ENCODE measurements at regions not wholly inside any gene's neighbourhood (a gene's known extent, or its start where the extent isn't known, plus 50 kb on each side); places are given as distances from the start of the nearest gene placed in this dataset.
"Not testable (repeated sequence)": the region's sequence is repeated elsewhere in the genome, so short reads cannot be mapped to it uniquely, and the experiment has no call there.

DNA sequence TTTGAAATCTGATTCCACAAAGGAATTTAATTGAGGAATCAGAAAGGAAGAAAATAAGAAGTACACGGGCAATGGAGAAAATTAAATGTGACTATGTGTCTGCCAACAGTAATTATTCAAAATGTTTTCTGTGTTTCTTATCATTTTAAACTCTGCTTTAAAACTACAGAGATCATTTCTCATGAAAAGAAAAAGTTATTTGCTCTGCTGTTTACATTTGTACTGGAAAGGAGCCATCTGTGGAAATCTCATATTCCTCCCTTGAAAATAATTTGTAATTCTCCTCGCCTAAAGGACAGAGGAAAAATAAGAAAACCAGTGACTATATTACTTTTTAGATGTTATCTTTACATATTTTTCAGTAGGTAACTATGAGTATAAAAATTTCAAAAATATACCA, 181.9 kb upstream of the MEIS1 start:
- DNase-seq: no peak
- H3K36me3 ChIP-seq (ENCODE audit: control insufficient read depth, insufficient read depth, low read length): no peaks in the 10 kb centered on the region
- H3K4ac ChIP-seq (ENCODE audit: low read depth, low read length): no peak overlapping the region
- H3K79me1 ChIP-seq (ENCODE audit: low read length): no peaks in the 10 kb centered on the region
- no peak overlapping the region for H3K27ac ChIP-seq (ENCODE audit: low read depth, low read length)
- no peak overlapping the region for H4K5ac ChIP-seq (ENCODE audit: low read length)
- H3K56ac ChIP-seq (ENCODE audit: low read length): no peak overlapping the region
- no CpG with 5 or more reads among the region's 2 CpGs for WGBS (ENCODE audit: extremely low coverage, insufficient coverage, low lambda C conversion rate)
- H3K4me1 ChIP-seq (ENCODE audit: control insufficient read depth, low read depth, low read length): peaks cover 3% of the 10 kb centered on the region
- no peak overlapping the region for H2BK120ac ChIP-seq (ENCODE audit: low read depth, low read length)
- no peak overlapping the region for H2BK15ac ChIP-seq (replicated peaks; ENCODE audit: low read depth)
- H3K23ac ChIP-seq (ENCODE audit: low read length): no peak overlapping the region
- H3K9ac ChIP-seq (ENCODE audit: low read length): no peak overlapping the region
- no peaks in the 10 kb centered on the region for H3K79me2 ChIP-seq (ENCODE audit: control insufficient read depth, insufficient read depth, low read length)
- no peak overlapping the region for H3K4me3 ChIP-seq (ENCODE audit: low read length)
- H2BK5ac ChIP-seq (ENCODE audit: low read length): no peak overlapping the region
- H2AK5ac ChIP-seq (ENCODE audit: low read length): no peak overlapping the region
- H3K4me2 ChIP-seq (ENCODE audit: low read length): no peak overlapping the region
- H4K8ac ChIP-seq (ENCODE audit: low read depth, low read length): no peak overlapping the region
- no peak overlapping the region for H3K18ac ChIP-seq (ENCODE audit: low read length)
- H3K27me3 ChIP-seq (ENCODE audit: insufficient read depth, low read length, poor library complexity): no peaks in the 10 kb centered on the region

DNA sequence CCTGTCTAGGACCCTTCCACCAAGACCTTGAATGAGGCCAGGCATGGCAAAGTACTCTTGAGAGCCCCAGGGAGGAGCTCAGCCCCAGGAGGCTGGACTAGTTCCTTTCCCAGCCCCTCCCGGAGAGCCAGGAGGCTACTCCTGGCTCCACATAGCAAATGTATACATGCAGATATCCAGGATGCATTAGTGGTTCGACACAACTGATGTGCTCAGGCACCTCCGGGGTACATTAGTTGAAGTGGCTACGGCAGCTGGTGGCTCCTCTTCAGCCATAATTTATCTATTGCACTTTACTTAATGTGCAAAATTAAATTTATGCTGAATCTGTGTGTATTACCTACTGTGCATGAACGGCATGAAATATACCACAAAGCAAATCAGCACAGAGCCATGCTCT, 182.8 kb upstream of the MEIS1 start:
- no peak for DNase-seq

DNA sequence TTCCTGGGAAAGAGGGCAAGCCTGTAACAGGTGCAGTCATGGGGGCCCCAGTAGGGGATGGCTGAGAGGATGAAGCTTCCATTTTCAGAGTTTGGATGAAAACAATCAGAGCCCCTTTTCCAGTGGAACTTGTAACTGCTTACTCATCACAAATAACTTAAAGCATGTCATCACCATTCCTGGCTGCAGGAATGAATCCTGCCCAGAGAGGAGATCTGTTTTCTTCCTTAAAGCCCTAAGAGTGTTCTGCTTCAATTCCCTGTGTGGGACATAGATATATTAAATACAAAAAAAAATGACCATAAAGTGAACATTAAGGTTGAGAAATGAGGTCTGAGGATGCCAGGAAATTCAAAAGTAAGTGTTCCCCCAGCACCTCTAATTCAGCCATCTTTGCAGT, 183.4 kb upstream of the MEIS1 start:
- H4K5ac ChIP-seq (ENCODE audit: low read length): no peak overlapping the region
- H3K56ac ChIP-seq (ENCODE audit: low read length): no peak overlapping the region
- H3K79me1 ChIP-seq (ENCODE audit: low read length): no peaks in the 10 kb centered on the region
- no peak overlapping the region for H3K4me3 ChIP-seq (ENCODE audit: low read length)
- no peak overlapping the region for H2AK5ac ChIP-seq (ENCODE audit: low read length)
- H3K18ac ChIP-seq (ENCODE audit: low read length): no peak overlapping the region
- DNase-seq: no peak
- H3K27ac ChIP-seq (ENCODE audit: low read depth, low read length): no peak overlapping the region
- no peak overlapping the region for H2BK15ac ChIP-seq (replicated peaks; ENCODE audit: low read depth)
- H3K4me2 ChIP-seq (ENCODE audit: low read length): no peak overlapping the region
- H3K4me1 ChIP-seq (ENCODE audit: control insufficient read depth, low read depth, low read length): peaks cover 3% of the 10 kb centered on the region
- no peaks in the 10 kb centered on the region for H3K27me3 ChIP-seq (ENCODE audit: insufficient read depth, low read length, poor library complexity)
- H4K8ac ChIP-seq (ENCODE audit: low read depth, low read length): no peak overlapping the region
- H3K9ac ChIP-seq (ENCODE audit: low read length): no peak overlapping the region
- H3K4ac ChIP-seq (ENCODE audit: low read depth, low read length): no peak overlapping the region
- no peaks in the 10 kb centered on the region for H3K36me3 ChIP-seq (ENCODE audit: control insufficient read depth, insufficient read depth, low read length)
- H3K79me2 ChIP-seq (ENCODE audit: control insufficient read depth, insufficient read depth, low read length): no peaks in the 10 kb centered on the region
- no peak overlapping the region for H2BK5ac ChIP-seq (ENCODE audit: low read length)
- no peak overlapping the region for H2BK120ac ChIP-seq (ENCODE audit: low read depth, low read length)
- H3K23ac ChIP-seq (ENCODE audit: low read length): no peak overlapping the region

More for the DNA sequence above, 182.8 kb upstream of the MEIS1 start:
- no peak overlapping the region for H3K18ac ChIP-seq (ENCODE audit: low read length)
- H3K4ac ChIP-seq (ENCODE audit: low read depth, low read length): peak overlapping the region; percentile 31
- H2AK5ac ChIP-seq (ENCODE audit: low read length): no peak overlapping the region
- no peak overlapping the region for H4K8ac ChIP-seq (ENCODE audit: low read depth, low read length)
- H3K4me2 ChIP-seq (ENCODE audit: low read length): no peak overlapping the region
- H3K27me3 ChIP-seq (ENCODE audit: insufficient read depth, low read length, poor library complexity): no peaks in the 10 kb centered on the region
- H3K4me3 ChIP-seq (ENCODE audit: low read length): no peak overlapping the region
- WGBS (ENCODE audit: extremely low coverage, insufficient coverage, low lambda C conversion rate): no CpG with 5 or more reads among the region's 5 CpGs
- peaks cover 3% of the 10 kb centered on the region for H3K4me1 ChIP-seq (ENCODE audit: control insufficient read depth, low read depth, low read length)
- H4K5ac ChIP-seq (ENCODE audit: low read length): no peak overlapping the region
- no peak overlapping the region for H3K56ac ChIP-seq (ENCODE audit: low read length)
- H3K9ac ChIP-seq (ENCODE audit: low read length): no peak overlapping the region
- no peaks in the 10 kb centered on the region for H3K79me1 ChIP-seq (ENCODE audit: low read length)
- H3K23ac ChIP-seq (ENCODE audit: low read length): no peak overlapping the region
- H3K27ac ChIP-seq (ENCODE audit: low read depth, low read length): no peak overlapping the region
- H3K79me2 ChIP-seq (ENCODE audit: control insufficient read depth, insufficient read depth, low read length): no peaks in the 10 kb centered on the region
- no peak overlapping the region for H2BK120ac ChIP-seq (ENCODE audit: low read depth, low read length)
- no peak overlapping the region for H2BK5ac ChIP-seq (ENCODE audit: low read length)
- no peak overlapping the region for H2BK15ac ChIP-seq (replicated peaks; ENCODE audit: low read depth)
- H3K36me3 ChIP-seq (ENCODE audit: control insufficient read depth, insufficient read depth, low read length): no peaks in the 10 kb centered on the region

DNA sequence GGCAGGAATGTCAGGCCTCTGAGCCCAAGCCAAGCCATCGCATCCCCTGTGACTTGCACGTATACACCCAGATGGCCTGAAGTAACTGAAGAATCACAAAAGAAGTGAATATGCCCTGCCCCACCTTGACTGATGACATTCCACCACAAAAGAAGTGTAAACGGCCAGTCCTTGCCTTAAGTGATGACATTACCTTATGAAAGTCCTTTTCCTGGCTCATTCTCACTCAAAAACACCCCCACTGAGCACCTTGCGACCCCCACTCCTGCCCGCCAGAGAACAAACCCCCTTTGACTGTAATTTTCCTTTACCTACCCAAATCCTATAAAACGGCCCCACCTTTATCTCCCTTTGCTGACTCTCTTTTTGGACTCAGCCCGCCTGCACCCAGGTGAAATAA, 185.8 kb upstream of the MEIS1 start:
- WGBS (ENCODE audit: extremely low coverage, insufficient coverage, low lambda C conversion rate): no CpG with 5 or more reads among the region's 7 CpGs
- not testable (repeated sequence) for H3K79me1 ChIP-seq (ENCODE audit: low read length)

DNA sequence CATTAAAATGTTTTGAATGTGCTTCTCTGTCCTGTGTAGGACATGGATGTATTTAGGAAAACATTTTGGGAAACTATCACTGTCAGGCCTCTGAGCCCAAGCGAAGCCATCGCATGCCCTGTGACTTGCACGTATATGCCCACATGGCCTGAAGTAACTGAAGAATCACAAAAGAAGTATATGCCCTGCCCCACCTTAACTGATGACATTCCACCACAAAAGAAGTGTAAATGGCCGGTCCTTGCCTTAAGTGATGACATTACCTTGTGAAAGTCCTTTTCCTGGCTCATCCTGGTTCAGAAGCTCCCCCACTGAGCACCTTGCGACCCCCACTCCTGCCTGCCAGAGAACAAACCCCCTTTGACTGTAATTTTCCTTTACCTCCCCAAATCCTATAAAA, 191.1 kb upstream of the MEIS1 start:
- H2BK120ac ChIP-seq (ENCODE audit: low read depth, low read length); H3K18ac ChIP-seq (ENCODE audit: low read length); H4K5ac ChIP-seq (ENCODE audit: low read length); DNase-seq; H3K4ac ChIP-seq (ENCODE audit: low read depth, low read length); H3K4me1 ChIP-seq (ENCODE audit: control insufficient read depth, low read depth, low read length); H2AK5ac ChIP-seq (ENCODE audit: low read length); H3K79me1 ChIP-seq (ENCODE audit: low read length); H3K56ac ChIP-seq (ENCODE audit: low read length); H3K4me3 ChIP-seq (ENCODE audit: low read length); H3K23ac ChIP-seq (ENCODE audit: low read length); H2BK5ac ChIP-seq (ENCODE audit: low read length); H3K79me2 ChIP-seq (ENCODE audit: control insufficient read depth, insufficient read depth, low read length); H3K9ac ChIP-seq (ENCODE audit: low read length); H2BK15ac ChIP-seq (replicated peaks; ENCODE audit: low read depth); H3K4me2 ChIP-seq (ENCODE audit: low read length); H4K8ac ChIP-seq (ENCODE audit: low read depth, low read length); H3K27ac ChIP-seq (ENCODE audit: low read depth, low read length); H3K27me3 ChIP-seq (ENCODE audit: insufficient read depth, low read length, poor library complexity); H3K36me3 ChIP-seq (ENCODE audit: control insufficient read depth, insufficient read depth, low read length): not testable (repeated sequence)
- WGBS (ENCODE audit: extremely low coverage, insufficient coverage, low lambda C conversion rate): no CpG with 5 or more reads among the region's 5 CpGs

More for the DNA sequence above, 185.8 kb upstream of the MEIS1 start:
- not testable (repeated sequence) for H3K4me3 ChIP-seq (ENCODE audit: low read length); H2BK5ac ChIP-seq (ENCODE audit: low read length); H3K56ac ChIP-seq (ENCODE audit: low read length); H3K4me1 ChIP-seq (ENCODE audit: control insufficient read depth, low read depth, low read length); H2BK15ac ChIP-seq (replicated peaks; ENCODE audit: low read depth); DNase-seq; H3K36me3 ChIP-seq (ENCODE audit: control insufficient read depth, insufficient read depth, low read length); H3K79me2 ChIP-seq (ENCODE audit: control insufficient read depth, insufficient read depth, low read length); H4K5ac ChIP-seq (ENCODE audit: low read length); H2AK5ac ChIP-seq (ENCODE audit: low read length); H3K18ac ChIP-seq (ENCODE audit: low read length); H3K4ac ChIP-seq (ENCODE audit: low read depth, low read length); H3K9ac ChIP-seq (ENCODE audit: low read length); H3K4me2 ChIP-seq (ENCODE audit: low read length); H3K23ac ChIP-seq (ENCODE audit: low read length); H3K27ac ChIP-seq (ENCODE audit: low read depth, low read length); H2BK120ac ChIP-seq (ENCODE audit: low read depth, low read length); H4K8ac ChIP-seq (ENCODE audit: low read depth, low read length); H3K27me3 ChIP-seq (ENCODE audit: insufficient read depth, low read length, poor library complexity)

DNA sequence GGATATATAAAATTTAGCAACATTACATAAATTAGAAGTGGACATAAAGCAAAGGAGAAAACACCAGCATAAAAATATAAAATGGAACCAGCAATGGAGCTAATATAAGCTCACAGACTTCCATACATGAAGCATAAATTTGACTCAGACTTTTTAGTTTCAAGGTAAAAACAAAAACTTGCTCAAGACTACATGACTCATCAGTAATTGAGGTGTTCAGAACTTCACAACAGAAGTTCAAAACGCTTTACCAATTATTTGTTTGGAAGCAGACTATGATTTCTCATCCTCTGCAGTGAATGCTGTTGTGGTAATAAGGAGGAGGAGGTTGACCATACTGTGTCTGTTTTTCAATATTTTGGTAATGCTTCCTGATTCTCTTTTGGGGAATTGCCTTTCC, 192.0 kb upstream of the MEIS1 start:
- not testable (repeated sequence) for H3K4me2 ChIP-seq (ENCODE audit: low read length); H3K56ac ChIP-seq (ENCODE audit: low read length); H3K79me2 ChIP-seq (ENCODE audit: control insufficient read depth, insufficient read depth, low read length); H3K27me3 ChIP-seq (ENCODE audit: insufficient read depth, low read length, poor library complexity); H3K79me1 ChIP-seq (ENCODE audit: low read length); H2AK5ac ChIP-seq (ENCODE audit: low read length); H2BK5ac ChIP-seq (ENCODE audit: low read length); H4K5ac ChIP-seq (ENCODE audit: low read length); H3K36me3 ChIP-seq (ENCODE audit: control insufficient read depth, insufficient read depth, low read length); H3K4me3 ChIP-seq (ENCODE audit: low read length); H2BK15ac ChIP-seq (replicated peaks; ENCODE audit: low read depth); H3K9ac ChIP-seq (ENCODE audit: low read length); H3K23ac ChIP-seq (ENCODE audit: low read length); H3K4ac ChIP-seq (ENCODE audit: low read depth, low read length); DNase-seq; H3K18ac ChIP-seq (ENCODE audit: low read length); H3K27ac ChIP-seq (ENCODE audit: low read depth, low read length); H2BK120ac ChIP-seq (ENCODE audit: low read depth, low read length); H3K4me1 ChIP-seq (ENCODE audit: control insufficient read depth, low read depth, low read length); H4K8ac ChIP-seq (ENCODE audit: low read depth, low read length)
- no CpG with 5 or more reads among the region's 1 CpG for WGBS (ENCODE audit: extremely low coverage, insufficient coverage, low lambda C conversion rate)

Measured in mesendoderm (in vitro differentiated cells).